GM12878 (cell line): ENCODE measurements at regions not wholly inside any gene's neighbourhood (a gene's known extent, or its start where the extent isn't known, plus 50 kb on each side); places are given as distances from the start of the nearest gene placed in this dataset.

Experiments
- ATF2 ChIP-seq: IDR thresholded peaks from 2 replicates; pipeline ENCODE4 v1.6.1; 2012; ENCODE audit warnings: low read length, inconsistent platforms
- BMI1 ChIP-seq: fragments of 450-650 bp; IDR thresholded peaks from 2 replicates; pipeline ENCODE4 v1.6.1; 2016; ENCODE audit warnings: mild to moderate bottlenecking, moderate library complexity, borderline replicate concordance
- CREB1 ChIP-seq: IDR thresholded peaks from 2 replicates; pipeline ENCODE4 v1.6.1; 2012; ENCODE audit warnings: low read depth, mild to moderate bottlenecking, inconsistent platforms
- CTCF ChIP-seq, 3 experiments: IDR thresholded peaks in 2 of 3; conservative IDR thresholded peaks in 1 of 3; 2 replicates each; pipeline ENCODE4 v1.5.1; 2011; ENCODE audit warnings: low read depth in 3 of 3, low read length in 3 of 3, mild to moderate bottlenecking in 3 of 3, control low read depth in 2 of 3, moderate library complexity in 2 of 3, inconsistent platforms in 1 of 3, mixed read lengths in 1 of 3; ENCODE audit not compliant: control insufficient read depth in 2 of 3, insufficient read depth in 1 of 3; ENCODE audit errors: extremely low read depth in 1 of 3
- EP300 ChIP-seq, 2 experiments: fragments of 150-350 bp in 1 of 2; IDR thresholded peaks; 2 replicates each; pipeline ENCODE4 v1.6.1; 2011 to 2012; ENCODE audit warnings: low read depth in 2 of 2, low read length in 2 of 2, borderline replicate concordance in 1 of 2, improper control_type of control experiment in 1 of 2, inconsistent platforms in 1 of 2; ENCODE audit not compliant: control insufficient read depth in 1 of 2
- EZH2 ChIP-seq: IDR thresholded peaks from 2 replicates; pipeline ENCODE4 v1.6.1; 2012; ENCODE audit warnings: low read depth, mild to moderate bottlenecking, control low read depth, inconsistent platforms, low read length, borderline replicate concordance; ENCODE audit not compliant: control insufficient read depth
- FOS ChIP-seq: IDR thresholded peaks from 3 replicates; pipeline ENCODE4 v1.6.1; 2011; ENCODE audit warnings: borderline replicate concordance; ENCODE audit not compliant: insufficient read length; ENCODE audit errors: extremely low read depth
- GABPA ChIP-seq: IDR thresholded peaks from 2 replicates; pipeline ENCODE4 v1.6.1; 2014; ENCODE audit warnings: antibody characterized with exemption, low read depth, mild to moderate bottlenecking, inconsistent platforms
- JUND ChIP-seq: IDR thresholded peaks from 2 replicates; pipeline ENCODE4 v1.6.1; 2012; ENCODE audit warnings: low read depth, mild to moderate bottlenecking, low read length, improper control_type of control experiment, moderate library complexity
- POLR2AphosphoS5 ChIP-seq: IDR thresholded peaks from 2 replicates; pipeline ENCODE4 v1.6.1; 2011; ENCODE audit warnings: mild to moderate bottlenecking, low read length, inconsistent platforms

DNA sequence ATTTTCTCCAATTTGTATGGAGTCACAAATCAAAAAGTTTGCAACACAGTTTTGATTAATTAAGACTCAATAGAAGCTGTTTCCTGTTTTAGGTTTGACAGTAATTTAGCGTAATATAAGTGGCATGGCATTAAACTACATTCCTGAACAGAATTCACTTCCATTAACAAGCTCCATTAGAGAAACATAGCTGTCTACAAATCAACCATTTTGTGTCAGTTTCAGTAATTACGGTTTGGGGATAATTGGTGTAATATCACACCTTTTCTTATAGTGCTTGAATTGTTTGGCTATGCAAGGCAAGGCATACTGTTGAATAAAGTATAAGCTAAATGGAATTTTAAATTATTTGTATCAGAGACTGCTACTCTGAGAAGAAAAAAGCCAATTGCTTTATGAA, 585.5 kb downstream of the CBLN2 start:
- TF ChIP-seq CTCF (IDR thresholded peaks at IDR 0.05 in 2 of 3, conservative IDR thresholded peaks at IDR 0.05 in 1 of 3; ENCODE audit: control insufficient read depth in 2 of 3, extremely low read depth in 1 of 3, insufficient read depth in 1 of 3, low read depth in 3 of 3, low read length in 3 of 3) (no peak), FOS (no peak), GABPA (no peak), BMI1 (no peak), EZH2 (no peak), JUND (no peak), EP300 (IDR thresholded peaks at IDR 0.05; ENCODE audit: borderline replicate concordance in 1 of 2, control insufficient read depth in 1 of 2, low read depth in 2 of 2, low read length in 2 of 2) (no peak), POLR2AphosphoS5 (no peak), CREB1 (no peak), ATF2 (no peak)
